ENCODE measurements at regions not wholly inside any gene's neighbourhood (a gene's known extent, or its start where the extent isn't known, plus 50 kb on each side); places are given as distances from the start of the nearest gene placed in this dataset.

DNA sequence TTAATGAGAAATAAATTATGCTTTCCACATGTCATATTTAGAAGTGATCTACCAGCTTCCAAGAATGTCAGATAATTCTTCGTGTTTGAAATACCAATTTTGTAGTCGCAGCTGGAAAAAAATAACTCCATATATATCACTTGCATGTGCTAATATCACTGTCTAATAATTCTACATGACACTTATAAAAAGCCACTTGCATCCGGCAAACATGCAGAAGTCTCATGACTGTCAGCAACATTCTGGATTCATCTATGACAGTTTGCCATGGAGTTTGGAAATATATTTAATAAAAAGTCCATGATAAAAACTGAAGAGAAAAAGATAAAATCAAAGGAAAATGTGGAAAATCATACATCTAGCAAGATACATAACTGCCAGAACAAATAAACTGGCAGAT, 1784.4 kb downstream of the SUCLG1 start:
- TF ChIP-seq, protein P1, sequence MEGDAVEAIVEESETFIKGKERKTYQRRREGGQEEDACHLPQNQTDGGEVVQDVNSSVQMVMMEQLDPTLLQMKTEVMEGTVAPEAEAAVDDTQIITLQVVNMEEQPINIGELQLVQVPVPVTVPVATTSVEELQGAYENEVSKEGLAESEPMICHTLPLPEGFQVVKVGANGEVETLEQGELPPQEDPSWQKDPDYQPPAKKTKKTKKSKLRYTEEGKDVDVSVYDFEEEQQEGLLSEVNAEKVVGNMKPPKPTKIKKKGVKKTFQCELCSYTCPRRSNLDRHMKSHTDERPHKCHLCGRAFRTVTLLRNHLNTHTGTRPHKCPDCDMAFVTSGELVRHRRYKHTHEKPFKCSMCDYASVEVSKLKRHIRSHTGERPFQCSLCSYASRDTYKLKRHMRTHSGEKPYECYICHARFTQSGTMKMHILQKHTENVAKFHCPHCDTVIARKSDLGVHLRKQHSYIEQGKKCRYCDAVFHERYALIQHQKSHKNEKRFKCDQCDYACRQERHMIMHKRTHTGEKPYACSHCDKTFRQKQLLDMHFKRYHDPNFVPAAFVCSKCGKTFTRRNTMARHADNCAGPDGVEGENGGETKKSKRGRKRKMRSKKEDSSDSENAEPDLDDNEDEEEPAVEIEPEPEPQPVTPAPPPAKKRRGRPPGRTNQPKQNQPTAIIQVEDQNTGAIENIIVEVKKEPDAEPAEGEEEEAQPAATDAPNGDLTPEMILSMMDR (IDR thresholded peaks at IDR 0.05; ENCODE audit: poor library complexity), result no peak
- TF ChIP-seq EZH2phosphoT487 (IDR thresholded peaks at IDR 0.05; ENCODE audit: low read depth, severe bottlenecking, unreplicated experiment) (no peak), EZH2 (IDR thresholded peaks at IDR 0.05; ENCODE audit: borderline replicate concordance) (no peak)
